H9 (cell line): ENCODE measurements at regions not wholly inside any gene's neighbourhood (a gene's known extent, or its start where the extent isn't known, plus 50 kb on each side); places are given as distances from the start of the nearest gene placed in this dataset.

Experiments used
- DNase-seq: peaks from one replicate; pipeline ENCODE4 v3.0.0-alpha.2; 2017
- H2AFZ ChIP-seq: one replicate; pipeline ENCODE4 v1.6.1; 2013; ENCODE audit warnings: mild to moderate bottlenecking, low read length, control low read depth, moderate library complexity
- H2AK5ac ChIP-seq: 2 replicates; pipeline ENCODE4 v1.6.1; 2013; ENCODE audit warnings: low read length, control low read depth, mixed read lengths; ENCODE audit not compliant: insufficient read length
- H2BK120ac ChIP-seq: one replicate; pipeline ENCODE4 v1.6.1; 2013; ENCODE audit warnings: low read depth, mild to moderate bottlenecking, low read length, control low read depth, inconsistent platforms; ENCODE audit not compliant: poor library complexity, severe bottlenecking
- H2BK12ac ChIP-seq: 2 replicates; pipeline ENCODE4 v1.6.1; 2013; ENCODE audit warnings: low read length, control low read depth, mixed read lengths, low read depth; ENCODE audit not compliant: insufficient read length
- H2BK15ac ChIP-seq: 2 replicates; pipeline ENCODE4 v1.6.1; 2013; ENCODE audit warnings: low read depth, low read length, control low read depth
- H2BK20ac ChIP-seq: one replicate; pipeline ENCODE4 v1.6.1; 2013; ENCODE audit warnings: low read depth, mild to moderate bottlenecking, low read length, control low read depth, inconsistent platforms; ENCODE audit not compliant: poor library complexity, severe bottlenecking
- H2BK5ac ChIP-seq: 2 replicates; pipeline ENCODE4 v1.6.1; 2013; ENCODE audit warnings: low read length, control low read depth, mixed read lengths; ENCODE audit not compliant: insufficient read length
- H3K14ac ChIP-seq: 2 replicates; pipeline ENCODE4 v1.6.1; 2013; ENCODE audit warnings: low read length, control low read depth; ENCODE audit not compliant: insufficient read depth
- H3K18ac ChIP-seq: 2 replicates; pipeline ENCODE4 v1.6.1; 2013; ENCODE audit warnings: low read depth, mild to moderate bottlenecking, mixed read lengths, low read length, control low read depth; ENCODE audit not compliant: insufficient read length
- H3K23ac ChIP-seq: 2 replicates; pipeline ENCODE4 v1.6.1; 2013; ENCODE audit warnings: low read length, control low read depth, mixed read lengths, low read depth; ENCODE audit not compliant: insufficient read length
- H3K23me2 ChIP-seq: 2 replicates; pipeline ENCODE4 v1.6.1; 2013; ENCODE audit warnings: low read depth, mild to moderate bottlenecking, mixed read lengths, low read length, control low read depth; ENCODE audit not compliant: insufficient read length, poor library complexity, severe bottlenecking
- H3K27ac ChIP-seq: 2 replicates; pipeline ENCODE4 v1.5.1; 2013; ENCODE audit warnings: low read length, control low read depth, mixed read lengths, low read depth; ENCODE audit not compliant: insufficient read length
- H3K27me3 ChIP-seq: 2 replicates; pipeline ENCODE4 v1.6.1; 2013; ENCODE audit warnings: low read length, control low read depth, inconsistent platforms; ENCODE audit not compliant: insufficient read depth
- H3K4ac ChIP-seq: 2 replicates; pipeline ENCODE4 v1.6.1; 2013; ENCODE audit warnings: low read depth, mild to moderate bottlenecking, control low read depth, inconsistent platforms, low read length, moderate library complexity
- H3K4me1 ChIP-seq: 2 replicates; pipeline ENCODE4 v1.6.1; 2013; ENCODE audit warnings: low read length, control low read depth, inconsistent platforms; ENCODE audit not compliant: insufficient read depth
- H3K4me2 ChIP-seq: 2 replicates; pipeline ENCODE4 v1.6.1; 2013; ENCODE audit warnings: low read length, control low read depth, mixed read lengths; ENCODE audit not compliant: insufficient read length, insufficient read depth
- H3K56ac ChIP-seq: 2 replicates; pipeline ENCODE4 v1.6.1; 2013; ENCODE audit warnings: low read depth, mild to moderate bottlenecking, mixed read lengths, low read length, control low read depth; ENCODE audit not compliant: insufficient read length
- H3K79me1 ChIP-seq: 2 replicates; pipeline ENCODE4 v1.6.1; 2013; ENCODE audit warnings: low read depth, mild to moderate bottlenecking, moderate library complexity, low read length, control low read depth, inconsistent platforms; ENCODE audit not compliant: insufficient read depth, poor library complexity, severe bottlenecking
- H3K79me2 ChIP-seq: 2 replicates; pipeline ENCODE4 v1.6.1; 2013; ENCODE audit warnings: low read length, control low read depth, inconsistent platforms; ENCODE audit not compliant: insufficient read depth
- H3K9ac ChIP-seq: 2 replicates; pipeline ENCODE4 v1.6.1; 2013; ENCODE audit warnings: low read length, control low read depth, mixed read lengths; ENCODE audit not compliant: insufficient read length; ENCODE audit errors: extremely low read depth
- H3K9me3 ChIP-seq: one replicate; pipeline ENCODE4 v1.6.1; 2013; ENCODE audit warnings: low read depth, low read length, inconsistent platforms; ENCODE audit not compliant: control insufficient read depth
- H3T11ph ChIP-seq: one replicate; pipeline ENCODE4 v1.6.1; 2013; ENCODE audit warnings: mild to moderate bottlenecking, low read length, control low read depth, inconsistent platforms
- H4K20me1 ChIP-seq: one replicate; pipeline ENCODE4 v1.6.1; 2013; ENCODE audit not compliant: control insufficient read depth, insufficient read length, insufficient read depth
- H4K5ac ChIP-seq: 2 replicates; pipeline ENCODE4 v1.6.1; 2013; ENCODE audit warnings: low read depth, mild to moderate bottlenecking, mixed read lengths, low read length, control low read depth; ENCODE audit not compliant: insufficient read length
- H4K8ac ChIP-seq: replicated peaks from 2 replicates; pipeline ENCODE4 v1.6.1; 2013; ENCODE audit warnings: low read length, control low read depth, mixed read lengths, low read depth; ENCODE audit not compliant: insufficient read length
- H4K91ac ChIP-seq: 2 replicates; pipeline ENCODE4 v1.6.1; 2013; ENCODE audit warnings: low read depth, mild to moderate bottlenecking, moderate library complexity, mixed read lengths, low read length, control low read depth; ENCODE audit not compliant: insufficient read length
- H3K27ac Mint-ChIP-seq, 3 experiments: 2 replicates in 2 of 3; 3 replicates in 1 of 3; pipeline ENCODE4 v1.8.0; 2020 to 2021; ENCODE audit warnings: mixed read lengths in 3 of 3, mild to moderate bottlenecking in 1 of 3, moderate library complexity in 1 of 3
- H3K27me3 Mint-ChIP-seq: 2 replicates; pipeline ENCODE4 v1.8.0; 2021; ENCODE audit warnings: low read depth, mild to moderate bottlenecking, moderate library complexity, mixed read lengths
- H3K36me3 Mint-ChIP-seq, 3 experiments: 2 replicates in 2 of 3; 3 replicates in 1 of 3; pipeline ENCODE4 v1.8.0; 2020 to 2021; ENCODE audit warnings: low read depth in 3 of 3, mixed read lengths in 3 of 3; ENCODE audit not compliant: insufficient read depth in 1 of 3
- H3K4me1 Mint-ChIP-seq, 2 experiments: 2 replicates each; pipeline ENCODE4 v1.8.0; 2020; ENCODE audit warnings: mixed read lengths in 2 of 2
- H3K4me3 Mint-ChIP-seq, 2 experiments: 2 replicates in 1 of 2; 3 replicates in 1 of 2; pipeline ENCODE4 v1.8.0; 2020 to 2021; ENCODE audit warnings: mild to moderate bottlenecking in 2 of 2, mixed read lengths in 2 of 2, moderate library complexity in 1 of 2
- H3K9me3 Mint-ChIP-seq, 2 experiments: 2 replicates in 1 of 2; 3 replicates in 1 of 2; pipeline ENCODE4 v1.8.0; 2020; ENCODE audit warnings: mild to moderate bottlenecking in 2 of 2, mixed read lengths in 2 of 2, moderate library complexity in 1 of 2
- CTCF ChIP-seq: fragments of 200-600 bp; sonication (generic); conservative IDR thresholded peaks from 3 replicates; pipeline ENCODE4 v1.8.0; 2021; ENCODE audit warnings: antibody characterized with exemption, mild to moderate bottlenecking
- WGBS: extraction: QIAGEN DNeasy Blood & Tissue Kit; methylation state at CpG from one replicate; pipeline ENCODE4 v1.1.7; 2013; ENCODE audit warnings: missing lambda C conversion rate, low lambda C conversion rate, mixed read lengths; ENCODE audit not compliant: insufficient read length; ENCODE audit errors: extremely low coverage; 5-methylcytosine and 5-hydroxymethylcytosine counted together

DNA sequence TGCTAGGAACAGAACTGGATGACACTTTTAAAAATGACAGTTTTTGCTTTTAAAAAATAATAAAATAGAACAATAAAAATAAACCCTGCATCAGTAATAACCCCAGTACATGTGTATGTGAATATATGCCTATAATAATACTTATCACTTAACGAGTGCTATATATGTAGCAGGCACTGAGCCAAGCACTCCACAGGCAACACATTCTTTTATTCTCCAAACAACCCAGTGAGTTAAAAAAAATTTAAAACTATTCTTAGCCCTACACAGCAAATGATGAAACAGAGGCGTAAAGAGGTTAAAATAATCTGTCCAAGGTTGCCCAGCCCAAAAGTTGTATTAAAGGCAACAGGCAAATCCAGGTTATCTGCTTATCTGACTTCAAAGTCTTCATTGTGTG, 124.5 kb upstream of the SMIM23 start:
- Histone ChIP-seq H3K4ac (no peak overlapping the region), H3K79me2 (no peaks in the 10 kb centered on the region), H3K4me2 (no peak overlapping the region), H3K27me3 (no peaks in the 10 kb centered on the region), H3K18ac (no peak overlapping the region), H2AFZ (no peak overlapping the region), H2BK5ac (no peak overlapping the region), H4K5ac (no peak overlapping the region), H3K27ac (no peak overlapping the region), H3K23me2 (no peaks in the 10 kb centered on the region), H2BK15ac (no peak overlapping the region), H2BK12ac (no peak overlapping the region), H2AK5ac (no peak overlapping the region), H3K79me1 (no peaks in the 10 kb centered on the region), H2BK120ac (no peak overlapping the region), H3K9ac (no peak overlapping the region), H3K14ac (no peak overlapping the region), H3K4me1 (no peaks in the 10 kb centered on the region), H4K91ac (no peak overlapping the region), H3K56ac (no peak overlapping the region), H3K23ac (no peak overlapping the region), H3T11ph (no peak overlapping the region), H3K9me3 (no peaks in the 10 kb centered on the region), H4K20me1 (no peaks in the 10 kb centered on the region), H2BK20ac (no peak overlapping the region), H4K8ac (no peak overlapping the region)
- WGBS, result no CpG with 5 or more reads among the region's 2 CpGs
- DNase-seq, result no peak
- no peaks in the 10 kb centered on the region; the same call in 1 of the 2 replicates for H3K27me3 Mint-ChIP-seq
- TF ChIP-seq CTCF, result no peak
- no peak overlapping the region for H3K27ac Mint-ChIP-seq
- no peak overlapping the region for H3K4me3 Mint-ChIP-seq
- no peaks in the 10 kb centered on the region for H3K36me3 Mint-ChIP-seq
- peaks cover 0 to 3% of the 10 kb centered on the region in 2 experiments; a peak in 1 of 4 replicates for H3K4me1 Mint-ChIP-seq
- no peaks in the 10 kb centered on the region for H3K9me3 Mint-ChIP-seq
